A204.1 (cell line): ENCODE measurements at regions not wholly inside any gene's neighbourhood (a gene's known extent, or its start where the extent isn't known, plus 50 kb on each side); places are given as distances from the start of the nearest gene placed in this dataset.

Experiments used
- FAIRE-seq: peaks from 2 replicates; lab custom pipeline; 2012; peaks lifted over from hg19 to GRCh38; lab: Jason Lieb, UNC

GRCh38 chr18:46295416-46295815, 191.2 kb downstream of the HAUS1 start:
- no peak for FAIRE-seq

- FAIRE-seq = no peak
These were observed 192.5 kb downstream of the HAUS1 start for GRCh38 chr18:46296656-46297055.

- no peak for FAIRE-seq
These were observed 192.9 kb downstream of the HAUS1 start for GRCh38 chr18:46297124-46297523.

- no peak for FAIRE-seq
These were observed 193.4 kb downstream of the HAUS1 start for GRCh38 chr18:46297621-46298020.

GRCh38 chr18:46298511-46298910, 194.3 kb downstream of the HAUS1 start:
- FAIRE-seq = no peak

- FAIRE-seq = no peak
These were observed 195.4 kb downstream of the HAUS1 start for GRCh38 chr18:46299465-46300008.

- no peak for FAIRE-seq
These were observed 196.9 kb downstream of the HAUS1 start for GRCh38 chr18:46301081-46301480.

GRCh38 chr18:46301571-46301970, 197.4 kb downstream of the HAUS1 start:
- no peak for FAIRE-seq

- no peak for FAIRE-seq
These were observed 198.6 kb downstream of the HAUS1 start for GRCh38 chr18:46302528-46303485.

- no peak for FAIRE-seq
These were observed 206.1 kb downstream of the HAUS1 start for GRCh38 chr18:46310258-46310657.

GRCh38 chr18:46310675-46311345, 206.6 kb downstream of the HAUS1 start:
- no peak for FAIRE-seq

- no peak for FAIRE-seq
These were observed 207.3 kb downstream of the HAUS1 start for GRCh38 chr18:46311491-46311890.

GRCh38 chr18:46312221-46312620, 208.0 kb downstream of the HAUS1 start:
- FAIRE-seq = no peak

- no peak for FAIRE-seq
These were observed 209.3 kb downstream of the HAUS1 start for GRCh38 chr18:46313521-46313920.

- FAIRE-seq = no peak
These were observed 209.8 kb downstream of the HAUS1 start for GRCh38 chr18:46314011-46314410.

- FAIRE-seq = no peak
These were observed 211.0 kb downstream of the HAUS1 start for GRCh38 chr18:46315161-46315560.

- no peak for FAIRE-seq
These were observed 214.2 kb downstream of the HAUS1 start for GRCh38 chr18:46318356-46318755.

GRCh38 chr18:46319783-46320182, 215.6 kb downstream of the HAUS1 start:
- FAIRE-seq = no peak

- no peak for FAIRE-seq
These were observed 216.1 kb downstream of the HAUS1 start for GRCh38 chr18:46320297-46320696.

- no peak for FAIRE-seq
These were observed 216.9 kb downstream of the HAUS1 start for GRCh38 chr18:46320928-46321711.

GRCh38 chr18:46321955-46322354, 217.8 kb downstream of the HAUS1 start:
- FAIRE-seq = no peak

- no peak for FAIRE-seq
These were observed 218.3 kb downstream of the HAUS1 start for GRCh38 chr18:46322411-46322891.
